Kidney epithelial cell (primary cell): ENCODE measurements at regions not wholly inside any gene's neighbourhood (a gene's known extent, or its start where the extent isn't known, plus 50 kb on each side); places are given as distances from the start of the nearest gene placed in this dataset.

Experiments used
- DNase-seq: peaks from one replicate; pipeline ENCODE4 v3.0.0-alpha.2; 2010; ENCODE audit warnings: low read depth
- H3K27me3 ChIP-seq: 2 replicates; pipeline ENCODE4 v1.6.0; 2011; ENCODE audit warnings: low read length; ENCODE audit not compliant: control insufficient read depth, insufficient read depth
- H3K36me3 ChIP-seq: 2 replicates; pipeline ENCODE4 v1.5.1; 2011; ENCODE audit warnings: low read length; ENCODE audit not compliant: control insufficient read depth, insufficient read depth
- H3K4me3 ChIP-seq: 2 replicates; pipeline ENCODE4 v1.5.1; 2011; ENCODE audit warnings: low read depth, mild to moderate bottlenecking, control low read depth, low read length
- TF ChIP-seq, protein P1 (sequence below): IDR thresholded peaks from 2 replicates; pipeline ENCODE4 v1.5.1; 2011; ENCODE audit warnings: mild to moderate bottlenecking, moderate library complexity, low read length, control low read depth, inconsistent platforms; ENCODE audit not compliant: insufficient read depth, poor library complexity, severe bottlenecking

DNA sequence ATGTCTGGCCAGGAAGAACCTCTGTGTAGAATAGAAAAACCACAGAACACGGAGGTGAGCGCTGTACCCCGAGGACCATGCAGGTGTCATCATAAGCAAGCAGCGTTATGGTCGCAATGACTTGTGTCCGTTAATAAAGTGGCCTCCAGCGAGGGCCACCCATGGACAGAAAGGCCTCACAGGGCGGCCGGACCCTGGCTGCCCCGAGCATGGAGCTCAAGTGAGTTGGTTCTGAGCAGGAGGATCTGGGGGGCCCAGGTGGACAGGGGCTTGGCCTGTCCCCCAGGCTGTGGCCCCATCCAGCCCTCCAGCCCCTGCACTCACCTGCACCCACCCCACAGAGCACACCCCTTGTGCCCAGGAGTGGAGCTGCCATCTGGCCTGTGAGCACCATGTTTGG is 133.8 kb downstream of the BRD1 start:
- TF ChIP-seq, protein P1, sequence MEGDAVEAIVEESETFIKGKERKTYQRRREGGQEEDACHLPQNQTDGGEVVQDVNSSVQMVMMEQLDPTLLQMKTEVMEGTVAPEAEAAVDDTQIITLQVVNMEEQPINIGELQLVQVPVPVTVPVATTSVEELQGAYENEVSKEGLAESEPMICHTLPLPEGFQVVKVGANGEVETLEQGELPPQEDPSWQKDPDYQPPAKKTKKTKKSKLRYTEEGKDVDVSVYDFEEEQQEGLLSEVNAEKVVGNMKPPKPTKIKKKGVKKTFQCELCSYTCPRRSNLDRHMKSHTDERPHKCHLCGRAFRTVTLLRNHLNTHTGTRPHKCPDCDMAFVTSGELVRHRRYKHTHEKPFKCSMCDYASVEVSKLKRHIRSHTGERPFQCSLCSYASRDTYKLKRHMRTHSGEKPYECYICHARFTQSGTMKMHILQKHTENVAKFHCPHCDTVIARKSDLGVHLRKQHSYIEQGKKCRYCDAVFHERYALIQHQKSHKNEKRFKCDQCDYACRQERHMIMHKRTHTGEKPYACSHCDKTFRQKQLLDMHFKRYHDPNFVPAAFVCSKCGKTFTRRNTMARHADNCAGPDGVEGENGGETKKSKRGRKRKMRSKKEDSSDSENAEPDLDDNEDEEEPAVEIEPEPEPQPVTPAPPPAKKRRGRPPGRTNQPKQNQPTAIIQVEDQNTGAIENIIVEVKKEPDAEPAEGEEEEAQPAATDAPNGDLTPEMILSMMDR = no peak
- H3K27me3 ChIP-seq = no peaks in the 10 kb centered on the region
- no peak overlapping the region for H3K4me3 ChIP-seq
- DNase-seq = no peak
- no peaks in the 10 kb centered on the region for H3K36me3 ChIP-seq

GRCh38 chr22:49693416-49693815 is 134.3 kb downstream of the BRD1 start:
- Histone ChIP-seq H3K27me3 (no peaks in the 10 kb centered on the region), H3K36me3 (no peaks in the 10 kb centered on the region), H3K4me3 (no peak overlapping the region)
- DNase-seq = no peak
- TF ChIP-seq, protein P1 = no peak

DNA sequence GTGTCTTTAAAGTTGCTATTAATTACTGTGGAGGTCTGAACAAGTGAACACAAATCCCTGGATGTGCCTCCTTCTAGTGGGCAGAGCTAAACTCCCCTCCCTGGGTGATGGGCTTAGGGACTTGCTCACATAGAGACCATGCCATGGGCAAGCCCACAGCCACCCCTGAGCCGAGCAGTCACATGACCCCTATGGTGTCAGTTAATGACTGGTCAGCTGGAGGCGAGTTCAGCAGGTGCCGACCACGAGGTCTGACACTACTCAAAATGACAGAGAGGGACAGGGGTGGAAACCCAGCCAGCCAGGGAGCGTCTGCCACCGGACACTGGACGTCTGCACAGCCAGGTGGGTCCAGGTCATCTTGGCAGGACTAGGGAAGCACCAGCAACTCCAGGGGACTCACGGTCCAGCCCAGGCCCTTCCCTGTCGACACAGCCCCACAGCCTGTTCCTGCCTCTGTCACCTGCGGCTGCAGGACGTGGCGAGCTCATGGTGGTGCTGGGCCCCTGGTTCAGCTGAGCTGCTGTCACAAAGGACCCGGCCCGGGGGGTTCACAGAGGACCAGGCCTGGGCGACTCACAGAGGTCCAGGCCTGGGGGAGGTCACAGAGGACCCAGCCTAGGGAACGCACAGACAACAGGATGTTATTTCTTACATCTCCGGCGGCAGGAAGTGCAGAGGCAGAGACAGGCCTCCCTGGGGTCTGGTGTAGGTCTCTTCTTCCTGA is 135.0 kb downstream of the BRD1 start:
- TF ChIP-seq, protein P1 = no peak
- no peaks in the 10 kb centered on the region for H3K27me3 ChIP-seq
- DNase-seq = no peak
- H3K4me3 ChIP-seq = no peak overlapping the region
- no peaks in the 10 kb centered on the region for H3K36me3 ChIP-seq

GRCh38 chr22:49691256-49691655 is 136.4 kb downstream of the BRD1 start:
- Histone ChIP-seq H3K27me3 (no peaks in the 10 kb centered on the region), H3K4me3 (no peak overlapping the region), H3K36me3 (no peaks in the 10 kb centered on the region)
- TF ChIP-seq, protein P1 = no peak
- no peak for DNase-seq

DNA sequence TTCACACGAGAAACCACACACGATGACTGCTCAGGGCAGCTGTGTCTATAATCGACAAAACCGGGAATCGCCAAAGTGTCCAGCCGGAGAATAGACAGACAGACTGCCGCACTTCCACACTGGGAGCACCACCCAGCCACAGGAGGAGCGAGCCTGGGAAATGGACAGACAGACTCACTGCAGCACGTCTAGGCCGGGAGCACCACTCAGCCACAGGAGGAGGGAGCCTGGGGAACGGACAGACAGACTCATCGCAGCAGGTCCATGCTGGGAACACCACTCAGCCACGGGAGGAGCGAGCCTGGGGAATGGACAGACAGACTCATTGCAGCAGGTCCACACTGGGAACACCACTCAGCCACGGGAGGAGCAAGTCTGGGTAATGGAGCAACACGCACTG is 137.2 kb downstream of the BRD1 start:
- H3K4me3 ChIP-seq = no peak overlapping the region
- no peaks in the 10 kb centered on the region for H3K27me3 ChIP-seq
- no peak for DNase-seq
- TF ChIP-seq, protein P1 = no peak
- no peaks in the 10 kb centered on the region for H3K36me3 ChIP-seq

- TF ChIP-seq, protein P1 = no peak
- Histone ChIP-seq H3K36me3 (no peaks in the 10 kb centered on the region), H3K27me3 (no peaks in the 10 kb centered on the region), H3K4me3 (no peak overlapping the region)
- DNase-seq = no peak
Observed at GRCh38 chr22:49689858-49690257, 137.8 kb downstream of the BRD1 start.
